Transverse colon (tissue), 4 donors: ENCODE measurements at regions not wholly inside any gene's neighbourhood (a gene's known extent, or its start where the extent isn't known, plus 50 kb on each side); places are given as distances from the start of the nearest gene placed in this dataset.

Source experiments
- POLR2A ChIP-seq: fragments of 450-650 bp; IDR thresholded peaks from one replicate; pipeline ENCODE4 v1.6.1; 2016; ENCODE audit warnings: antibody characterized with exemption, mild to moderate bottlenecking, moderate library complexity
- POLR2AphosphoS5 ChIP-seq, 3 donors: sonication (generic); formaldehyde crosslinking; IDR thresholded peaks; one replicate each; pipeline ENCODE4 v1.6.1; 2016; ENCODE audit warnings: antibody characterized with exemption in 3 of 3
- TF ChIP-seq, protein P1 (sequence below), 5 experiments: fragments of 200-600 bp in 3 of 5; fragments of 450-650 bp in 2 of 5; sonication (generic) in 3 of 5; IDR thresholded peaks; 1 replicate in 2 of 5; 2 replicates in 3 of 5; pipeline ENCODE4 v1.5.1; 2016 to 2017; ENCODE audit warnings: antibody characterized with exemption in 5 of 5, inconsistent platforms in 3 of 5, mild to moderate bottlenecking in 2 of 5, moderate library complexity in 1 of 5

DNA sequence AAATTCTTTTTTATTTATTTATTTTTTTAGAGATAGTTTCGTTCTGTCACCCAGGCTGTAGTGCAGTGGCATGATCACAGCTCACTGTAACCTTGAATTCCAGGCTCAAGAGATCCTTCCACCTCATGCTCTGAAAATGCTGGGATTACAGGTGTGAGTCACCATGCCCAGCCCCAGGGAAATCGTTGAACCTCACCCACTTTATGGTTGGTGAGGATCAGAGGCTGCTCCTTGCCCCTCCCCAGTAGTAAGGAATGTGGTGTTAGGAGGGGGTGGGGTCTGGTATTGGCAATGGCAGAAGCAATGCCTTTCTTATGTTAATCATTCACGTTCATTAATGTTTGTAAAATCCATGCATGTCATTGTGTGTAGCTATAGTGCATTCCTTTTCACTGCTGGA is 161.9 kb downstream of the SUCLG1 start:
- TF ChIP-seq POLR2A, result no peak
- TF ChIP-seq, protein P1, sequence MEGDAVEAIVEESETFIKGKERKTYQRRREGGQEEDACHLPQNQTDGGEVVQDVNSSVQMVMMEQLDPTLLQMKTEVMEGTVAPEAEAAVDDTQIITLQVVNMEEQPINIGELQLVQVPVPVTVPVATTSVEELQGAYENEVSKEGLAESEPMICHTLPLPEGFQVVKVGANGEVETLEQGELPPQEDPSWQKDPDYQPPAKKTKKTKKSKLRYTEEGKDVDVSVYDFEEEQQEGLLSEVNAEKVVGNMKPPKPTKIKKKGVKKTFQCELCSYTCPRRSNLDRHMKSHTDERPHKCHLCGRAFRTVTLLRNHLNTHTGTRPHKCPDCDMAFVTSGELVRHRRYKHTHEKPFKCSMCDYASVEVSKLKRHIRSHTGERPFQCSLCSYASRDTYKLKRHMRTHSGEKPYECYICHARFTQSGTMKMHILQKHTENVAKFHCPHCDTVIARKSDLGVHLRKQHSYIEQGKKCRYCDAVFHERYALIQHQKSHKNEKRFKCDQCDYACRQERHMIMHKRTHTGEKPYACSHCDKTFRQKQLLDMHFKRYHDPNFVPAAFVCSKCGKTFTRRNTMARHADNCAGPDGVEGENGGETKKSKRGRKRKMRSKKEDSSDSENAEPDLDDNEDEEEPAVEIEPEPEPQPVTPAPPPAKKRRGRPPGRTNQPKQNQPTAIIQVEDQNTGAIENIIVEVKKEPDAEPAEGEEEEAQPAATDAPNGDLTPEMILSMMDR (IDR thresholded peaks at IDR 0.05), result no peak
- TF ChIP-seq POLR2AphosphoS5 (IDR thresholded peaks at IDR 0.05), result peak in 2 of 3 donors; percentile 42 to 62
